OCI-LY7 (cell line): ENCODE measurements at regions not wholly inside any gene's neighbourhood (a gene's known extent, or its start where the extent isn't known, plus 50 kb on each side); places are given as distances from the start of the nearest gene placed in this dataset.

Source experiments
- BruUV-seq: library from RNA; stranded (reverse); fragments of 400-500 nt; replicated peaks from 2 replicates; lab custom pipeline; 2021; lab: Mats Ljungman, UMichigan
- CTCF ChIA-PET: fragments of 300-600 bp; sonication (Branson Sonifier 250); formaldehyde crosslinking; loops from one replicate; lab custom pipeline; 2022; ENCODE audit warnings: antibody characterized with exemption; ENCODE audit not compliant: unreplicated experiment; lab: Charles Lee
- POLR2A ChIA-PET: fragments of 300-600 bp; sonication (Branson Sonifier 250); formaldehyde crosslinking; loops from one replicate; lab custom pipeline; 2022; ENCODE audit warnings: antibody characterized with exemption; lab: Charles Lee
- DNase-seq: peaks from one replicate; pipeline ENCODE4 v3.0.0-alpha.2; 2015; ENCODE audit warnings: low spot score
- H2AFZ ChIP-seq: fragments of 200-600 bp; sonication (generic), shearing (Covaris generic); 2 replicates; pipeline ENCODE4 v1.6.1; 2014; ENCODE audit warnings: mild to moderate bottlenecking, antibody characterized with exemption, low read length, moderate library complexity
- H3K27ac ChIP-seq: fragments of 200-600 bp; sonication (generic); 2 replicates; pipeline ENCODE4 v1.5.1; 2014; ENCODE audit warnings: mixed run types, low read depth, mild to moderate bottlenecking, moderate library complexity, low read length, inconsistent platforms; ENCODE audit not compliant: poor library complexity, severe bottlenecking
- H3K36me3 ChIP-seq: fragments of 200-600 bp; sonication (generic); 2 replicates; pipeline ENCODE4 v1.6.1; 2014; ENCODE audit warnings: mild to moderate bottlenecking, antibody characterized with exemption, low read length, moderate library complexity, mixed read lengths; ENCODE audit not compliant: insufficient read depth
- H3K4me1 ChIP-seq: fragments of 200-600 bp; sonication (generic); 2 replicates; pipeline ENCODE4 v1.5.1; 2014; ENCODE audit warnings: mild to moderate bottlenecking, low read length; ENCODE audit not compliant: insufficient read depth, poor library complexity, severe bottlenecking
- H3K4me2 ChIP-seq: fragments of 200-600 bp; sonication (generic); 2 replicates; pipeline ENCODE4 v1.6.1; 2014; ENCODE audit warnings: mild to moderate bottlenecking, low read length
- H3K4me3 ChIP-seq: fragments of 200-600 bp; sonication (generic); 2 replicates; pipeline ENCODE4 v1.5.1; 2014; ENCODE audit warnings: mild to moderate bottlenecking, low read depth, low read length; ENCODE audit not compliant: poor library complexity, severe bottlenecking
- H3K79me2 ChIP-seq: fragments of 200-600 bp; sonication (generic); 2 replicates; pipeline ENCODE4 v1.6.1; 2016; ENCODE audit warnings: low read depth, mild to moderate bottlenecking, low read length, moderate library complexity, mixed read lengths; ENCODE audit not compliant: insufficient read depth
- H3K9me2 ChIP-seq: fragments of 200-600 bp; sonication (generic); 2 replicates; pipeline ENCODE4 v1.6.1; 2016; ENCODE audit warnings: mild to moderate bottlenecking, low read length, mixed read lengths; ENCODE audit not compliant: insufficient read depth
- H3K9me3 ChIP-seq: fragments of 200-600 bp; sonication (generic); 2 replicates; pipeline ENCODE4 v1.6.1; 2014; ENCODE audit warnings: mild to moderate bottlenecking, mixed run types, low read length, mixed read lengths
- H4K20me1 ChIP-seq: fragments of 200-600 bp; sonication (generic); 2 replicates; pipeline ENCODE4 v1.6.1; 2014; ENCODE audit warnings: mild to moderate bottlenecking, antibody characterized with exemption, low read length, moderate library complexity, mixed read lengths; ENCODE audit not compliant: insufficient read depth
- CTCF ChIP-seq: fragments of 200-600 bp; sonication (generic); conservative IDR thresholded peaks from 2 replicates; pipeline ENCODE4 v1.5.1; 2014; ENCODE audit warnings: mild to moderate bottlenecking, antibody characterized with exemption, low read length, moderate library complexity, mixed read lengths
- EZH2phosphoT487 ChIP-seq: fragments of 200-600 bp; sonication (generic); IDR thresholded peaks from 2 replicates; pipeline ENCODE4 v1.6.1; 2018; ENCODE audit warnings: low read depth, borderline replicate concordance, mild to moderate bottlenecking, mixed run types, antibody characterized with exemption, low read length, moderate library complexity, mixed read lengths
- intact Hi-C: fragments of 100-400 bp; cut with micrococcal nuclease; formaldehyde crosslinking; loops from one replicate; pipeline ENCODE4 v1.10.0; 2022; ENCODE audit not compliant: unreplicated experiment

DNA sequence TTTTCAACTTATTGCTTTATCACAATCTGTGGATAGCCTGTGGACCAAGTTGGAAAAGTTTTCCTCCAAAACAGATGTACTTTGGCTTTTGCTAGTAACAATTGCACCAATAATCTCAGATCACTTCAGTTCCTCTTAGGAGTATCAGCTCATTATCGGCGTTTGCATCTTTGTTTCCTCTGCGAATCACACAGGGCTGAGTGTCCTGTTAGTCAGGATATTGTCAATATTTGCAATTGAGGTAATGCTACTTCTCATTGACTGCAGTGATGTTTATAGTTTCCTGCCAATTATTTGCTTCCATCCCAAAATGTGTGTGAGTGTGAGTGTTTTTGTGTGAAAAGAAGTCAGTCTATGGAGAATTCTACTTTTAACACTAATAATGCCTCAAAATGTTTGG lies 545.0 kb downstream of the SI start:
- H3K4me2 ChIP-seq = no peak overlapping the region
- ChIA-PET POLR2A (no interaction called here), CTCF (no interaction called here)
- no peaks in the 10 kb centered on the region for H3K9me3 ChIP-seq
- H3K4me1 ChIP-seq = no peaks in the 10 kb centered on the region
- no TSS peak for BruUV-seq
- H3K9me2 ChIP-seq = no peaks in the 10 kb centered on the region
- no peak for DNase-seq
- H4K20me1 ChIP-seq = no peaks in the 10 kb centered on the region
- no peaks in the 10 kb centered on the region for H3K79me2 ChIP-seq
- no peaks in the 10 kb centered on the region for H3K36me3 ChIP-seq
- no peak overlapping the region for H2AFZ ChIP-seq
- no peak overlapping the region for H3K27ac ChIP-seq
- no peak overlapping the region for H3K4me3 ChIP-seq
- intact Hi-C loops = no loop called here
- TF ChIP-seq CTCF (no peak), EZH2phosphoT487 (no peak)

- ChIA-PET POLR2A (interaction anchor here (0.5 to 0.9 kb wide), 2 partner anchors 16 kb away, joined by 3 to 4 read pairs; no protein-coding TSS in a partner anchor), CTCF (no interaction called here)
- TF ChIP-seq EZH2phosphoT487 (no peak), CTCF (no peak)
- BruUV-seq = no TSS peak
- no peak overlapping the region for H3K27ac ChIP-seq
- intact Hi-C loops = no loop called here
- H3K9me3 ChIP-seq = no peaks in the 10 kb centered on the region
- no peak overlapping the region for H2AFZ ChIP-seq
- no peaks in the 10 kb centered on the region for H3K9me2 ChIP-seq
- H3K4me2 ChIP-seq = no peak overlapping the region
- no peaks in the 10 kb centered on the region for H3K36me3 ChIP-seq
- no peaks in the 10 kb centered on the region for H3K79me2 ChIP-seq
- no peak for DNase-seq
- H4K20me1 ChIP-seq = no peaks in the 10 kb centered on the region
- no peaks in the 10 kb centered on the region for H3K4me1 ChIP-seq
- no peak overlapping the region for H3K4me3 ChIP-seq
Observed at GRCh38 chr3:164526250-164526649, 552.0 kb downstream of the SI start.

GRCh38 chr3:164524201-164524600 lies 554.1 kb downstream of the SI start:
- Histone ChIP-seq H4K20me1 (no peaks in the 10 kb centered on the region), H2AFZ (no peak overlapping the region), H3K9me2 (no peaks in the 10 kb centered on the region), H3K4me1 (no peaks in the 10 kb centered on the region), H3K4me3 (no peak overlapping the region), H3K36me3 (no peaks in the 10 kb centered on the region), H3K27ac (no peak overlapping the region), H3K9me3 (no peaks in the 10 kb centered on the region), H3K4me2 (no peak overlapping the region), H3K79me2 (no peaks in the 10 kb centered on the region)
- TF ChIP-seq CTCF = no peak
- TF ChIP-seq EZH2phosphoT487 = no peak
- ChIA-PET POLR2A (no interaction called here), CTCF (no interaction called here)
- DNase-seq = no peak
- BruUV-seq = no TSS peak
- intact Hi-C loops = no loop called here
